T-helper 22 cell (primary cell): ENCODE measurements at regions not wholly inside any gene's neighbourhood (a gene's known extent, or its start where the extent isn't known, plus 50 kb on each side); places are given as distances from the start of the nearest gene placed in this dataset.
"Not testable (repeated sequence)": the region's sequence is repeated elsewhere in the genome, so short reads cannot be mapped to it uniquely, and the experiment has no call there.

Experiments used
- DNase-seq: peaks from one replicate; pipeline ENCODE4 v3.0.0-alpha.2; 2020; ENCODE audit warnings: low read depth

DNA sequence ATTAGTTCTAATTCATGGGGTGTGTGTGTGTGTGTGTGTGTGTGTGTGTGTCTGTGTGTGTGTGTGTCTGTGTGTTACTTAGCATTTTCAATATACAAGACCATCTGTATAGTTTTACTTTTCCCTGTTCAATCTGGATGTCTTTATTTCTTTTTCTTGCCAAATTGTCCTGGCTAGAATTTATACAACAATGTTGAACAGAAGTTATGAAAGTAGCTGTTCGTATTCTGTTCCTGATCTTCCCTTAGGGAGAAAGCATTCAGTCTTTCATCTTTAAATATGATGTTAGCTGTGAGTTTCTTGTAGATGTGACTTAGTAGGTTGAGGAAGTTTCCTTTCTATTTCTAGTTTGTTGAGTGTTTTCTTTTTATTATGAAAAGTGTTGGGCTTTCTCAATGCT lies 101.0 kb upstream of the ADRA1D start:
- no peak for DNase-seq

DNA sequence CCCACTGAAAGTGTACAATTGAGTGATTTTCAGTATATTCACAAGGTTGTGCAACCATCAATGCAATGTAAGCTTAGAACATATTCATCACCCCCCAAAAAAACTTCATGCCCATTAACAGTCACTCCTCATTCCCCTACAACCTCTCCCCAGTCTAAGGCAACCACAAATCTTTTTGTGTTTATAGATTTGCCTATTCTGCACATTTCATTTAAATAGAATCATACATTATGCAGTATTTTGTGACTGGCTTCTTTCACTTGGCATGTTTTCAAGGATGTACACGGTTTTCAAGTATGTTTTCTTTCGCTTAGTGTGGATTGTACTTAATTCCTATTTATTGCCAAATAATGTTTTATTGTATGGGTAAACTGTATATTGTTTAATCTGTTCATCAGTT lies 95.6 kb upstream of the ADRA1D start:
- no peak for DNase-seq

DNA sequence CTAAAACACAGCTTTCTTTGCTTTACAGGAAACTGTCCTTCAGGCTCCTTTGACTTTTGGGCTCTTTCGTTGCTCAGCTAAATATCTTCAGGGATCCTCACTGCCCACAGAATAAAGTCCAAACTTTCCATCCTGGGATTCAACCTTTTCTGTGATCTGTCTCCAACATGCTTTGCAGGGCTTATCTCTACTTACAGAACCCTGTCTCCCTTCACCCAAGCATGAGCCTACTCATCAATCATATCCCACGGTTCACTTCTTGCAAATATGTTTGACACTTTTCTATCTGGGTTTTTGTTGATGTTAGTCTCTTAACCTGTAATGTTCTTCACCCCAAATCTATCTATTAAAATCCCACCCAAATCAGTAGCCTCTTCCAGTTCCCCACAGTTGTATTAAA lies 93.5 kb upstream of the ADRA1D start:
- DNase-seq, result no peak

DNA sequence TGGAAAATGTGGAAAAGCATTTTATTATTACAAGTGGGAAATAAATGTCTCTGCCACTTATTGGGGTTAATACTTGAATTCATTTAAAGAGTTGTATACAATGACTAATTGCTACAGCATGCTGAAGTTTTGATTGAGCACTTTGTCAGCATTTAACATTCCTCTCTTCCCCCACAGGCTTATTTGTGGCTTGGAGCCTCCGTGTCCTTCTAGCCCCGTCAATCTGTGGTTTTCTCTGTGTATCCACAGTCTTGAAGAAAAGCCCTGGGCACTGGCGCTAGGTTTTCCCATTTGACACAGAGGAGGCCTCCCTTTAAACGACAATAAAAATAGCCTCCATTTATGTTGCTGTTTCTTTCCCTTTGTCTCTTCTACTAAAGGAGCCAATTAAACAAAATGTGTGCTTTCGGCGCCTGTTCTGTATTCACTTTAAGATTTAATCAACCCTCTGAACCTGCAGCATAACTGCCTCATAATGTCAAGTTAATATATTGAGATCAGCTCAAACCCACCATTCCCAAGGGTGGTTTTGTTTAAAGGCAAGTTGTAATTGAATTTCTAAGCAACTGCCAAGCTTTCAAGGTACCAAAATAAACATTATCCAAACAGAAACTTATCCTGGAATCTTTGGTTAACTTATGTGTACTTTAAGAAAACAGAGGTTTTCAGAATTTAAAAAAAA lies 92.9 kb upstream of the ADRA1D start:
- no peak for DNase-seq

DNA sequence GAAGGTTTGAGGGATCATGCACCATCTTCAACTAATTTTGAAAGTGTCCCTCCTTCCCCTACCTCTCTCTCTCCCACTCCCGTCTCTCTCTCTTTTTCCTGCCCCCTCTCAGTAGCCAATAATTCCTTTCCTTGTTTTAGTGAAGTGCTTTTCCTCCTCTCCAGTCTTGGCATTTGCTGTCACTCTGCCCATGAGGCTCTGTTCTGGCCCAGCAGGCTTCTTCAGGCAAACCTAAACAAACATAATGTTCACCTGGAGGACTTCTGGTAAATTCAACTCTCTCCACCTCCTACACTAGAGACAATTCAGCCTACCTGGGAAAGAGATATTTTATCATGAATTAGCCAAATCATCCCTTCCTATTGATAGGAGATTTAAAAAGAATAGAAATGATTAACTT lies 86.6 kb upstream of the ADRA1D start:
- DNase-seq, result no peak

DNA sequence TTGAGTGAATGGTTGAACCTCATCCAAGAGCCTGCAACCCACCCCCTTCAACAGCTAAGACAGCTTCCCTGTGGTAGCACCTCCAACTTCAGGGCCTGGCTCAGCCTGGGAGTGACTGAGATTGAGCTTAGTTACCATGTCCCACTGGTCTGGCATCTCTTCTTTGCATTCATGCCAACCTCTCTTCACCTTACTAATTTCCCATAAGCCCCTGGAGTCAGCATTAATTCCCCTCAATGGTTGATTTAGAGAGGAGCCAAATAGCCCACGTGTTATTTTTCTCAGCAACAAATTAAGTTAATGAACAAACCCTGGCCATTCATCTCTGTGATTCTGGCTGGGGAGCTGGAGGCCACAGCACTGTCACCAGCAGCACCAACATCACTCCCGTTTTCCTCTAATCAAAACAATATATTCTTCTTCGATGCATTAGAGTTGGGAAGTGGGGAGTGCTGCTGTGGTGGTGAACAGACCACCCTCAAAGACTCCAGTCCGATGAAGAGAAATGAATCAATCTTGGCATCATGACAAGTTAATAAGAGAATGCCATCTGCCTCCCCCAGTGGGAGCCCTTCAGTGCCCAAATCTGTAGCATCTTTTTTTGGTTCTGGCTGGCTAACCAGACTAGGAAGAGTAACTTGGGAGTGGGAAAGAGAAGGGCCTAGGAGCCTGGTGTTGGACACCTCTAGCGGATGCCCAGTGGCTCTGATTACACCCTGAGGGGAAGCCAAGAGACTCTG lies 83.2 kb upstream of the ADRA1D start:
- DNase-seq, result no peak

DNA sequence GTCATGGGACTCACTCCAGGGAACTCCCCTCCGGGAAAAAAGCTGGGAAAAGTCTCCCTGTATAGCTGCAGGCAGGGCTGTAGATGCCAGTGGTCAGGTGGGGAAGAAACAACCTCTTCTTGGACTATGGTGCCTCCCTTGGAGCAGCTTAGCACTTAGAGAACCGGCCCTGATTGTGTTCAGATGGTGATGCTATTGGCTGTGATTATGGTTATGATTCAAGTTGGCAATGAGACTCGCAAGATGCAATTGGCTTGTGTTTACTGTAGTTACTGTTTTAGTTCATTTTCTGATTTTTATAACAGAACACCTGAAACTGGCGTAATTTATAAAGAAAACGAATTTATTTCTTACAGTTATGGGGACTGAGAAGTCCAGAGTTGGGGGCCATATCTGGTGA lies 80.9 kb upstream of the ADRA1D start:
- no peak for DNase-seq

DNA sequence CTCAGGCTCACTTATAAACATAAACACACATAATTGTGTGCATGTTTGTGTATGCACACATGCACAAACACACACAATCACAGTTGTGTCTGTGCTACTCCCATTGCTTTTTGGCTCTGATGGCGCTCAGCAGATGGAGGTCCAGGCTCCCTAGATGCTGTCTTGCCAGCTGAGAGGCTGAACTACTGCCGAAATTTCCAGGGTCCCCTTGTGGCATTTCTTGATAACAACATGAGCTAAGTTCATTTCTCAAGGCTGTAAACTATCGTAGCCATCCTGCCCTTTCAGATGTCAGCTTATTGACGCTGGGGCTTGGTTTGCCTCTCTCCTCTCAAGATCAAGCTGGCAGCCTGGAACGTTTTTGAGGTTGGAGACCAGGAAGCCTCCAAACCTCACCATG lies 80.1 kb upstream of the ADRA1D start:
- no peak for DNase-seq

DNA sequence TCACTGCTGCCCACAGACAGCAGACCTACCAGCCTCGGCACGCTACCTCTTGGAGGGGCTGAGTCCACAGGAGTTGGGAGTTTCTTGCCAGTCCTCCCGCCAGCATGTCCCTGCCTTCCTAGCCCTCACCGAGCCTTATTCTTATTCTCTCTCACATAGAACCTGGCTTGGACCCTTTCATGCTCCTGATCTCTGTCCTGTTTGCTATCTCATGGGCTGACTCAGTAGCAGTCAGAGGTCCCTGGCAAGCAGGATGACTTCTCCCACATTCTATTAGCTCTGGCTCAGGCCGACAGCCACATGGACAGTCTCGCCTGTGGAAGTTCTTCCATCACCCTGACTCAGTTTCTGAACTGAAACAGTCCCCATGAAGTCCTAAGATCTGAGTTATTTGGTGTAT lies 79.5 kb upstream of the ADRA1D start:
- no peak for DNase-seq

DNA sequence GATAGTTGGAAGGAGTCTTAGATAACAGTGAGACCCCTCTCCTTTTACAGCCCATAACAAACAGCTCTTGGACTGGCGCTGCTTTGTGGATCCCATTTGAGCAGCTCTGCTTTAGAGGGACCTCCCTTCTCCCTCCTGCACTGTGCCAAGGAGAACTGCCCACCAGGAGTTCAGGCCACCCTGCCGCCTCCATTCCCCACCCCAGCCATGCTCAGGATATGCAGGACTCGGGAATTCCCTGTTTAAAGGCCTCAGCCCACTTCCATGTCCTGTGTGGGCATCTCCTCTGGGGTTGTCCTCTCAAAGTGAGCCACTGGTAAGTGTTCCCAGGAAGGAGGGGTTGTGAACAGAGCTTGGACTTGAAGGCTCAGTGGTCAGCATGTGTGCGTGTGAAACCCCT lies 78.9 kb upstream of the ADRA1D start:
- DNase-seq, result no peak

DNA sequence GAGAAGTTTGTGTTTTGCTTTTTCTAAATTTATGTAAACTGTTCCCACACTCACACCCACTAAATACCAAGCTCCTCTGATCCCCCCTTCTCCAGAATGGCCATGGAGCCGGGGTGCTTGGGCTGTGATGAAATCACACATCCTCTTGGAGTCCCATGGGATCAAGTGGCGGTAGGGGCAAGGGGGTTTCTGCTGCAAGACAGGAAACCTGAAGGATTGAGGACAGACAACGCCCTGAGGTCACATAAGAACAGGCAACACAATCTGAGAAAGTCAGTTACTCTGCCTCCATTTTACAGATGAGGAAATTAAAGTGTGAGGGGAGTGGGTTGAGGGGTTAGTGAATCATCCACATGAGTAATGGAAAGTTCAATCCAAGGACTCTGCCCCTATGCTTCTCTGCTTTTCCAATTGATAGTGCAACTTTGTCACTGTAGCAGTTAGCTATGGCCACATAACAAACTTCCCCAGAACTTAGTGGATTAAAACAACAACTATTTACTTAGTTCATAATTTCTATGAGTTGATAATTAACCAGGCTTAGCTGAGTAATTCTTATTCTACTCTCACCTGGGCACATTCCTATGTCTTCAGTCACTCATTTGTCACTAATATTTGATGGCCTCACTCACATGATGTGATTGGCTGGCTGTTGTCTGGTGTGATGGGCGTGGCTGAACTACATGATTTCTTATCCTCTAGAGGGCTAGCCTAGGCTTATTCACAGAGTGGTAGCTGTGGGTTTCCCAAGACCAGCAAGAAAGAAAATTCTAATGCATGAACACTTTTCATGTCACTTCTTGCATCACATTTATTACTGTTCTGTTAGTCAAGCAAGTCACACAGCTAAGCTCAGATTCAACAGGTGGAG lies 77.3 kb upstream of the ADRA1D start:
- DNase-seq, result no peak

DNA sequence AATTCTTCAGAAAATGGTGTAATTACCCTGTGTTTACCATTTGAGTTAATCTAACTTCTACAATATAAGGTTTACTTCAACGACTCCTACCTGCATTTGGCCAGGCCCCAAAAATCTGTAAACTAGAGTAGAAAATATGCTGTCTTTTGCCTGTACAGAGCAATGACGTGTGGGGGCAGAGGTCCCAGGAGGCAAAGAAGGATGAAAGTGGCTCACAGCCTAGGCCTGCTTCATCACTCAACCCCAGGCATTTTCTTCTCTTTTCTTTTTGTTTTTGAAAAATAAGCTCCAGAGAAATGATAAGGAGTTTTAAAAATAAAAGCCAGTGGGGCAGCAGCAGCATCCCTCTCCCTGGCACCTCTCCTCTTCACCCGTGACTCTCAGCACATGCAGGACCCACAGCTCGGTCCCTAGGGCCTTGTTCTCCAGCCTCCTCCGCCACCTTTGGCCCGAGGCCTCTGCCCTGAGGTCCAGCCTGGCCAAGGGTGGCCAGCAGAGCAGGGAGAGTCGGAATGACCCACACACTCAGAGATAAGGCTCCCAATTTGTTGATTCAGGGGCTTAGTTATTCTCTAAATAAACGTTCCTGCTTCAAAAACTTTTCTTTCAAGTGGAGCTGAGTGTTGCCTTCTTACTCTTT lies 76.6 kb upstream of the ADRA1D start:
- no peak for DNase-seq

DNA sequence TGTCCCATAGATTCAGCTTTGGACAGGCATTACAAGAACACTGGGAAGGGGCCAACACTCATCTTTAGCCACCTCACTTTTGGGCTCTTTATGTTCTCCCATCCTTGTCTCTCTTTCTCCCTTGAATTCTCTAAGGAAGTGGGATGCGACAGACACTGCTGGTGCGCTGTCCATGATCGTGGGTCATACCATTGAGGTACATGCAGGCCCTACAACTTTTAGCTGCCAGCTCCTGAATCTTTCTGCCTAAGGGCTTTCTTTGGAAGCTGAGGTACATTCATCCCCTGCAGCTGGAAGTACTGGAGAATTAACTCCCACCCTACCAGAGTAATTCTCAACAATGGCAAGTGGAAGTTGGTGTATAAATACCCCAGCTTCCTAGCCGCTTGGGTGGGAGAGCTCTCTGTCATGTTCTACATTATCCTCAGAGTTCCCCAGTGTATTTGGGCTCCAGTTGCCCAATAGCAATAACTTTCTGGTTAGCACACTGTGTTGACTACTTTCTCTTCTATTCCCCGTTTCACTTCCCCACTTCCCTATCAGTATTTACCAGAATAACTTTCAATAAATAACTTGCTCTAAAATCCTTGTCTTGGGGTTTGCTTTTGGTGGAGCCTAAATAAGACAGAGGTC lies 75.6 kb upstream of the ADRA1D start:
- no peak for DNase-seq

DNA sequence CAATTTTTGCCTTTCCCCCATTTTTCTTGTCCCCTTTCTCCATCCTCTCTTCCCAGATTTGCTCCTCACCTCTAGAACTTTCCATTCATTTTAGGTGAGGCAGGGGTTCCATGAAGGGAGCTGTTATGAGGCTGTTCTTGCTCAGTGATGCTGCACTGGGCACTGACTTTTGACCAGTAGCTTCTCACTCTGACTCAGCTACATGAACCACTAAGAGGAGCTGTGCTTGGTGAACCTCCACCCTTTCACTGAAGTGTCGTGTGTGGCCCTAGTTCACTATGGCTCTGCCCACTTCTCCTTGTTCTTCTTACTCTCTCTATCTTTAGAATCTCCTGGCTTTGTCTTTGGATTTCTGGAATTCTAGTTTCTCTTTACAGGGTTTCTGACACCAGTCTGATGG lies 73.4 kb upstream of the ADRA1D start:
- DNase-seq, result no peak

DNA sequence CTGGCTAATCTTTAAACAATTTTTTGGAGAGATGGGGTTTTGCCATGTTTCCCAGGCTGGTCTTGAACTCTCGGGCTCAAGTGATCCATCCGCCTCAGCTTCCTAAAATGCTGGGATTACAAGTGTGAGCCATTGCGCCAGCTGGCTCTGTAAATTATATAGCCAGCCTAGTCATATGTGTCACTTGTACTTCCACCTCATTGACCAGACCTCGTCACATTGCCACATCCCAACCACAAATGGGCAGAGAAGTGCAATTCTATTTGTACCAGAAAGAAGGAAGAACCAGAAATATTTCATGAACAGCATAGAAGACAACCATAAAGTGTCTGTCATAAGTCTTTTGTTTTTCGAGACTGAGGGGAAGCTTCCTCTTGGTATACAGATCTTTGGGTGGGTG lies 71.2 kb upstream of the ADRA1D start:
- DNase-seq, result no peak

DNA sequence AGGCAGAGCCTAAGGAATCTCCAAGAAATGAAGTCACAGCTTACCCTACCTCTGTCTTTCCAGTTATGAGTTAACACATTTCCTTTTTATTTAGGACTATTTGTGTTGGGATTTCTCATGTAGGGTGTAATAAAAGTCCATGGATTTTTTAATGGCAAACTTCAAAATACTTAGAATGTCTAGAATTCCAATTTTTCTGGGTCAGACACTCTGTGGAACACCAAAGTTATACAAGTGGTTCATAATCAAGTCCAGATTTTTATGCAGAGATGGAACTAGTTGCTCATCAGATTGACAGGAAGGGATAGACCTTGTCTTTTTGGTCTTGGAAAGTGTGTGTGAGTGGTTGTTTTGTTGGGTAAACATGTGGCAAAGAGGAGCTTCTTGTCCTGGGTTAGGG lies 69.8 kb upstream of the ADRA1D start:
- no peak for DNase-seq

DNA sequence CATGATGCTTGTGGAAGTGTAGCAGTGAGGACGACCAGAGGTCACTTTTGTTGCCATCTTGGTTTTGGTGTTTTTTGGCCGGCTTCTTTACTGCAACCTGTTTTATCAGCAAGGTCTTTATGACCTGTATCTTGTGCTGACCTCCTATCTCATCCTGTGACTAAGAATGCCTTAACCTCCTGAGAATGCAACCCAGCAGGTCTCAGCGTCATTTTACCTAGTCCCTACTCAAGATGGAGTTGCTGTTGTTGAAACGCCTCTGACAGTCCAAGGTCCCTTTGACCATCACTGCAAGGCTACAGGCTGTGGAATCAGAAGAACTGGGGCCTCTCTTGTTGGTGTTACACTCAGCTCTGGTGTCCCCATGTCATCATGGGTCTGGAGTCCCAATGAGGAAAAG lies 61.5 kb upstream of the ADRA1D start:
- not testable (repeated sequence) for DNase-seq

DNA sequence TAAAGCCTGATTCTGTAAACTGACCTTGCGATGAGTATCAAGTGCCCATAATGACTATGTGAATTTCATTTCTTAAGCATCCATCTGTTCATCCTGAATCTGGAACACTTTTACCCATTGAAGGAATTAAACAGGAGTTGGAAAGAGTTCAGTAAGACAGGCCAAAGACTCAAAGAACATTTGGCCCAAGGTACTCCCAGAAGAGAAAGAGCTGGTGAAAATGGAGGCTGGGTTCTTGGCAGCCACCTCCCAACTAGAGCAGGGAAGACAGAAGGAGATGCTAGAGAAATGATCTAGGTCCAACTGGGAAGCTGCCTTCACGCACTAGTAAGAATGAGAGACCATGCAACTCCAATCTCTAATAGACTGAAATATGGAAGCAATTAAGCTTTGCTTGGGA lies 57.1 kb upstream of the ADRA1D start:
- DNase-seq, result no peak

DNA sequence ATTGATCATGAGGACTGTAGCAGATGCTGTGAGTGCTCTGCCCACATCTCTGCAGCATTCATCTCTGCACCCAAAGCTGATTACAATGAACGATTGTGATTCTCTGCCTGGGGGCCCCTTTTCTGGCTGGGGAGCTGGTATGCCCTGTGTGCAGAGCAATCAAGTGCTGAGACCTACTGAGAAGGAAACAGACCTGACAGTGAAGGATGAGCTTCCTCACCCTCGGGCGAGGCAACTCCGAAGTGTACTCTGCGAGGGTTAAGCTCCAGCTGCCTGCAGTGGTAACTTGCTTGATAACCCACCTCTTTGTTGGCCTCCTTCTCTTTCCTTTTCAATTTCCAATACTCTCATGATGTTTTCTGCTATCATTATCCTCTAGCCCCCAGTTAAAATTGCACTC lies 56.0 kb upstream of the ADRA1D start:
- no peak for DNase-seq

DNA sequence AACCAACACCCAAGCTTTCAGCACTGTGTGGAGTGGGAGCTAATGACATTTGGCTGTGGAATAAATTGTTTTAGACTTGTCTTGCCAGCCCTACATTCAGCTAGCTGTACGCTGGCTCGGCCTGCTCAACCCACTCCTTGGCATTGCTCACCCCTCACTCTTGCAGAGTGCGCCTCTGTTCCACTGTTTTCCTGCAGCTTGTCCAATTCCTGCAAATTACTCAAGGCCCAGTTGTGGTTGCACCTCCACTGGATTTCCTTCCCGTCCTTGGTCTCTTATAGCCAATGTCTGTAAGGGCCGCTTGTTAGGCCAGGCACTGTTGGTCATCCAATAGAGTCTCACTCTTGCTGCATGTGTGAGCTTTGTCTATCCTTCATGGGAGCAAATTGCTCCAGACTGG lies 55.5 kb upstream of the ADRA1D start:
- DNase-seq, result no peak

DNA sequence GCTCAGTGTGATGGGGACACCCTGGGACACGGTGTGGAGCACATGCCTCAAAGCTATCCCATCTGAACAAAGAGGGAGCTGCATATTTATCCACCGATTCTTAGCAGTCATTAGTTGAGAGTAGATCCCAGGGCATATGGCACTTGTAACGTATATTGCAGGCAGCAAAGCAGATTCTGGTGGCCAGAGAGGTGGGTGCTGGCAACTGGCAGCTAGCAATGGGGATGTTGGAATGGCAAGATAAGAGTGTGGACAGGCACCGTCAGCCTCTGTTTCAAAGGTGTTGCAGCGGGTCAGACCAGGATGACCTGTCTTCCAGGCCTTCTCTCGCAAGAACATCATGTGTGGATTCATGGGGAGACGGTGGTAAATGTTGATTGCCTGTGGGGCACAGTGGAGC lies 54.0 kb upstream of the ADRA1D start:
- no peak for DNase-seq

DNA sequence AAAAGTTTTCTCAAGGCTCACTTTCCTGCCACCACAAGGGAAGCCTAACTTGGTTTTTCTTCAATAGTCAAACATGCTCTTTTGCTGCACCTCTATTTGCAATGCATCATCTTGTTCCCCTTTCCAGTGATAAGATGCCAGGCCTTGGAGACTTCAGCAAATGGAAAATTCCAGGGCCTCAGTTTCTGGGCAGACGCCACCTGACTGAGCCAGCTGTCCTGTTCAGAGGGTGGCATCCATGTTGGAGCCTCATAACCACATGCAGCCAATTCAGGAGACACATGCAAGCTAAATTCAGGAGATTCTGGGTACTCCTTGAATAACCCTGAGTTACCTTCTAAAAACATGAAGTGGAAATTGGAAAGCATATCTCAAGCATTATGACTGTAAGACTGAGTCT lies 51.8 kb upstream of the ADRA1D start:
- DNase-seq, result no peak
